ENCODE measurements at regions not wholly inside any gene's neighbourhood (a gene's known extent, or its start where the extent isn't known, plus 50 kb on each side); places are given as distances from the start of the nearest gene placed in this dataset.

DNA sequence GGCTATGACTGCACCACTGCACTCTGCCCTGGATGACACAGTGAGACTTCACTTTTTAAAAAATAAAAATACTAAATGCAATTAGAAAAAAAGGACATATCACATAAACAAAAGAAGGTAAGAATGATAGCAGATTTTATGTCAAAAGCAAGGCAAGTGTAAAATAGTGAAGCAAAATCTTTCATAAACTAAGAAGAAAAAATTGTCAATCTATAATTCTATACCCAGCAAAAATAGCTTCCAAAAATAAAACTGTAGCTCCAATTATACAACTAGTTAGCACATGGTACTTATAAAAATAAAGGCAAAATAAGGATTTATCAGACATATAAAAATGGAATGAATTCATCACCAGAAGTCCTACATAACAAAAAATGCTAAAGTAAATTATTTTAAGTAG, 85.4 kb upstream of the SVIL start:
- no peaks in the 10 kb centered on the region for H3K27me3 Mint-ChIP-seq (ENCODE audit: insufficient read depth, unreplicated experiment)
- H3K36me3 Mint-ChIP-seq (ENCODE audit: insufficient read depth, unreplicated experiment), result peaks cover 26% of the 10 kb centered on the region
- no peak for DNase-seq
- Histone ChIP-seq H3K4me1 (peaks cover 29% of the 10 kb centered on the region), H3K27me3 (replicated peaks; ENCODE audit: control insufficient read depth, insufficient read depth, low read length) (no peaks in the 10 kb centered on the region), H3K36me3 (ENCODE audit: control insufficient read depth, insufficient read depth, low read length) (peaks cover 1% of the 10 kb centered on the region; the same call in 1 of the 2 replicates), H3K4me3 (ENCODE audit: low read depth, low read length) (no peak overlapping the region), H3K9me3 (peaks cover 25% of the 10 kb centered on the region)
- CTCF ChIA-PET, result no interaction called here
- intact Hi-C loops (cut with micrococcal nuclease; ENCODE audit: unreplicated experiment), result no loop called here
- BruUV-seq (replicated peaks), result no TSS peak
- H3K4me1 Mint-ChIP-seq (ENCODE audit: low read depth, unreplicated experiment), result peaks cover 17% of the 10 kb centered on the region
- no peak overlapping the region for H3K27ac Mint-ChIP-seq (ENCODE audit: unreplicated experiment)
- POLR2A ChIA-PET, result no interaction called here
- H3K4me3 Mint-ChIP-seq (ENCODE audit: unreplicated experiment), result no peak overlapping the region
- H3K9me3 Mint-ChIP-seq (ENCODE audit: unreplicated experiment), result peaks cover 28% of the 10 kb centered on the region
- TF ChIP-seq, protein P1, sequence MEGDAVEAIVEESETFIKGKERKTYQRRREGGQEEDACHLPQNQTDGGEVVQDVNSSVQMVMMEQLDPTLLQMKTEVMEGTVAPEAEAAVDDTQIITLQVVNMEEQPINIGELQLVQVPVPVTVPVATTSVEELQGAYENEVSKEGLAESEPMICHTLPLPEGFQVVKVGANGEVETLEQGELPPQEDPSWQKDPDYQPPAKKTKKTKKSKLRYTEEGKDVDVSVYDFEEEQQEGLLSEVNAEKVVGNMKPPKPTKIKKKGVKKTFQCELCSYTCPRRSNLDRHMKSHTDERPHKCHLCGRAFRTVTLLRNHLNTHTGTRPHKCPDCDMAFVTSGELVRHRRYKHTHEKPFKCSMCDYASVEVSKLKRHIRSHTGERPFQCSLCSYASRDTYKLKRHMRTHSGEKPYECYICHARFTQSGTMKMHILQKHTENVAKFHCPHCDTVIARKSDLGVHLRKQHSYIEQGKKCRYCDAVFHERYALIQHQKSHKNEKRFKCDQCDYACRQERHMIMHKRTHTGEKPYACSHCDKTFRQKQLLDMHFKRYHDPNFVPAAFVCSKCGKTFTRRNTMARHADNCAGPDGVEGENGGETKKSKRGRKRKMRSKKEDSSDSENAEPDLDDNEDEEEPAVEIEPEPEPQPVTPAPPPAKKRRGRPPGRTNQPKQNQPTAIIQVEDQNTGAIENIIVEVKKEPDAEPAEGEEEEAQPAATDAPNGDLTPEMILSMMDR (IDR thresholded peaks at IDR 0.05; ENCODE audit: insufficient read depth in 1 of 2, low read depth in 1 of 2, low read length in 1 of 2, severe bottlenecking in 1 of 2, unreplicated experiment in 1 of 2), result no peak

- no peak for DNase-seq
- no peaks in the 10 kb centered on the region for H3K27me3 Mint-ChIP-seq (ENCODE audit: insufficient read depth, unreplicated experiment)
- TF ChIP-seq, protein P1 (IDR thresholded peaks at IDR 0.05; ENCODE audit: insufficient read depth in 1 of 2, low read depth in 1 of 2, low read length in 1 of 2, severe bottlenecking in 1 of 2, unreplicated experiment in 1 of 2), result no peak
- H3K36me3 Mint-ChIP-seq (ENCODE audit: insufficient read depth, unreplicated experiment), result peaks cover 26% of the 10 kb centered on the region
- intact Hi-C loops (cut with micrococcal nuclease; ENCODE audit: unreplicated experiment), result no loop called here
- H3K27me3 ChIP-seq (replicated peaks; ENCODE audit: control insufficient read depth, insufficient read depth, low read length), result no peaks in the 10 kb centered on the region
- ChIA-PET CTCF (no interaction called here), POLR2A (no interaction called here)
- peaks cover 18% of the 10 kb centered on the region for H3K4me1 Mint-ChIP-seq (ENCODE audit: low read depth, unreplicated experiment)
- H3K36me3 ChIP-seq (ENCODE audit: control insufficient read depth, insufficient read depth, low read length), result peaks cover 1% of the 10 kb centered on the region; the same call in 1 of the 2 replicates
- H3K9me3 ChIP-seq, result peaks cover 25% of the 10 kb centered on the region
- H3K4me1 ChIP-seq, result peaks cover 24% of the 10 kb centered on the region
- H3K4me3 Mint-ChIP-seq (ENCODE audit: unreplicated experiment), result no peak overlapping the region
- peaks cover 28% of the 10 kb centered on the region for H3K9me3 Mint-ChIP-seq (ENCODE audit: unreplicated experiment)
- H3K27ac Mint-ChIP-seq (ENCODE audit: unreplicated experiment), result no peak overlapping the region
- no peak overlapping the region for H3K4me3 ChIP-seq (ENCODE audit: low read depth, low read length)
- BruUV-seq (replicated peaks), result no TSS peak
These were observed 84.5 kb upstream of the SVIL start for GRCh38 chr10:29719281-29719675.

- no TSS peak for BruUV-seq (replicated peaks)
- TF ChIP-seq, protein P1 (IDR thresholded peaks at IDR 0.05; ENCODE audit: insufficient read depth in 1 of 2, low read depth in 1 of 2, low read length in 1 of 2, severe bottlenecking in 1 of 2, unreplicated experiment in 1 of 2), result no peak
- Histone ChIP-seq H3K4me3 (ENCODE audit: low read depth, low read length) (no peak overlapping the region), H3K36me3 (ENCODE audit: control insufficient read depth, insufficient read depth, low read length) (peaks cover 1% of the 10 kb centered on the region; the same call in 1 of the 2 replicates), H3K27me3 (replicated peaks; ENCODE audit: control insufficient read depth, insufficient read depth, low read length) (no peaks in the 10 kb centered on the region), H3K9me3 (peaks cover 14% of the 10 kb centered on the region), H3K4me1 (peaks cover 33% of the 10 kb centered on the region)
- Mint-ChIP-seq H3K4me3 (ENCODE audit: unreplicated experiment) (no peak overlapping the region), H3K36me3 (ENCODE audit: insufficient read depth, unreplicated experiment) (peaks cover 14% of the 10 kb centered on the region), H3K27me3 (ENCODE audit: insufficient read depth, unreplicated experiment) (no peaks in the 10 kb centered on the region), H3K9me3 (ENCODE audit: unreplicated experiment) (peaks cover 14% of the 10 kb centered on the region), H3K4me1 (ENCODE audit: low read depth, unreplicated experiment) (peaks cover 30% of the 10 kb centered on the region), H3K27ac (ENCODE audit: unreplicated experiment) (no peak overlapping the region)
- ChIA-PET CTCF (no interaction called here), POLR2A (no interaction called here)
- no peak for DNase-seq
- intact Hi-C loops (cut with micrococcal nuclease; ENCODE audit: unreplicated experiment), result no loop called here
These were observed 80.5 kb upstream of the SVIL start for GRCh38 chr10:29715296-29715695.

Data from Caco-2 (cell line).